Heart left ventricle (tissue), 13 donors: ENCODE measurements at regions not wholly inside any gene's neighbourhood (a gene's known extent, or its start where the extent isn't known, plus 50 kb on each side); places are given as distances from the start of the nearest gene placed in this dataset.

Experiments
- POLR2A ChIP-seq, 2 donors: fragments of 450-650 bp; IDR thresholded peaks; one replicate each; pipeline ENCODE4 v1.6.1; 2017; ENCODE audit warnings: antibody characterized with exemption in 2 of 2, mild to moderate bottlenecking in 2 of 2, moderate library complexity in 2 of 2
- TF ChIP-seq, protein P1 (sequence below), 12 donors: fragments of 200-600 bp; sonication (generic) in 4 of 12; IDR thresholded peaks; one replicate each; pipeline versions ENCODE4 v1.5.0 to v1.8.0; 2018 to 2022; ENCODE audit warnings: antibody characterized with exemption in 12 of 12, mild to moderate bottlenecking in 5 of 12
- donor health status: ischemic (EF 13 %, LVEDD 7.1; RV severe dilation, severe dysfunction).
- donor health status: DM: no; HTN: yes; CAD: no.
- donor health status: DM: no; HTN: no; CAD: no.
- donor health status: ischemic (EF 25% LVEDD 6.9; RV normal size, moderate dysfunction).
- donor health status: ischemic (EF 25% LVEDD 5.7; RV mildly dilated, moderate dysfunction).
- donor health status: ischemic (EF 35%, LVEDD 5.7; RV mildly dilated, moderate dysfunction).
- donor health status: nonischemic (EF 11% LVEDD 7.7; RV severe dilation, severe dysfunction).
- donor health status: DM: yes; HTN: yes; CAD: no.
- donor health status: PGD.
- donor health status: ischemic (EF 29% LVEDD 5.4; RV normal size, mild dysfunction).
- donor health status: nonischemic (EF 23%, LVEDD 6.1; RV moderate dilation, normal function).

GRCh38 chr15:39510001-39510701 is 70.7 kb upstream of the THBS1 start:
- TF ChIP-seq, protein P1, sequence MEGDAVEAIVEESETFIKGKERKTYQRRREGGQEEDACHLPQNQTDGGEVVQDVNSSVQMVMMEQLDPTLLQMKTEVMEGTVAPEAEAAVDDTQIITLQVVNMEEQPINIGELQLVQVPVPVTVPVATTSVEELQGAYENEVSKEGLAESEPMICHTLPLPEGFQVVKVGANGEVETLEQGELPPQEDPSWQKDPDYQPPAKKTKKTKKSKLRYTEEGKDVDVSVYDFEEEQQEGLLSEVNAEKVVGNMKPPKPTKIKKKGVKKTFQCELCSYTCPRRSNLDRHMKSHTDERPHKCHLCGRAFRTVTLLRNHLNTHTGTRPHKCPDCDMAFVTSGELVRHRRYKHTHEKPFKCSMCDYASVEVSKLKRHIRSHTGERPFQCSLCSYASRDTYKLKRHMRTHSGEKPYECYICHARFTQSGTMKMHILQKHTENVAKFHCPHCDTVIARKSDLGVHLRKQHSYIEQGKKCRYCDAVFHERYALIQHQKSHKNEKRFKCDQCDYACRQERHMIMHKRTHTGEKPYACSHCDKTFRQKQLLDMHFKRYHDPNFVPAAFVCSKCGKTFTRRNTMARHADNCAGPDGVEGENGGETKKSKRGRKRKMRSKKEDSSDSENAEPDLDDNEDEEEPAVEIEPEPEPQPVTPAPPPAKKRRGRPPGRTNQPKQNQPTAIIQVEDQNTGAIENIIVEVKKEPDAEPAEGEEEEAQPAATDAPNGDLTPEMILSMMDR (IDR thresholded peaks at IDR 0.05) = no peak
- TF ChIP-seq POLR2A (IDR thresholded peaks at IDR 0.05) = no peak
